Neuronal stem cell (in vitro differentiated cells): ENCODE measurements at regions not wholly inside any gene's neighbourhood (a gene's known extent, or its start where the extent isn't known, plus 50 kb on each side); places are given as distances from the start of the nearest gene placed in this dataset.

ENCODE experiments used
- DNase-seq: peaks from one replicate; pipeline ENCODE4 v3.0.0-alpha.2; 2013; ENCODE audit warnings: low spot score
- H2AFZ ChIP-seq: one replicate; pipeline ENCODE4 v1.6.1; 2013; ENCODE audit warnings: mild to moderate bottlenecking, low read length, inconsistent platforms
- H2AK5ac ChIP-seq: 2 replicates; pipeline ENCODE4 v1.6.1; 2013; ENCODE audit warnings: low read depth, mild to moderate bottlenecking, inconsistent platforms, low read length, moderate library complexity, mixed read lengths
- H2BK120ac ChIP-seq: 2 replicates; pipeline ENCODE4 v1.6.1; 2013; ENCODE audit warnings: low read depth, mild to moderate bottlenecking, inconsistent platforms, low read length, moderate library complexity, mixed read lengths
- H2BK12ac ChIP-seq: one replicate; pipeline ENCODE4 v1.6.1; 2013; ENCODE audit warnings: low read length, inconsistent platforms
- H2BK15ac ChIP-seq: 2 replicates; pipeline ENCODE4 v1.6.1; 2013; ENCODE audit warnings: mild to moderate bottlenecking, low read length, inconsistent platforms, mixed read lengths
- H2BK5ac ChIP-seq: one replicate; pipeline ENCODE4 v1.6.1; 2013; ENCODE audit warnings: inconsistent platforms, mild to moderate bottlenecking, low read length, moderate library complexity
- H3K14ac ChIP-seq: one replicate; pipeline ENCODE4 v1.6.1; 2013; ENCODE audit warnings: low read length, inconsistent platforms
- H3K18ac ChIP-seq: 2 replicates; pipeline ENCODE4 v1.6.1; 2013; ENCODE audit warnings: low read length, inconsistent platforms
- H3K23ac ChIP-seq: 2 replicates; pipeline ENCODE4 v1.6.1; 2013; ENCODE audit warnings: low read depth, mild to moderate bottlenecking, mixed read lengths, low read length, inconsistent platforms; ENCODE audit not compliant: poor library complexity
- H3K27ac ChIP-seq: replicated peaks from 3 replicates; pipeline ENCODE4 v1.5.1; 2013; ENCODE audit warnings: low read length, inconsistent platforms
- H3K27me3 ChIP-seq, 3 experiments: 2 replicates each; pipeline ENCODE4 v1.6.1; 2013; ENCODE audit warnings: low read length in 3 of 3, mild to moderate bottlenecking in 2 of 3, inconsistent platforms in 1 of 3, low read depth in 1 of 3, mixed read lengths in 1 of 3, moderate library complexity in 1 of 3; ENCODE audit not compliant: control insufficient read depth in 3 of 3, insufficient read depth in 3 of 3
- H3K36me3 ChIP-seq, 2 donors: replicated peaks in 1 of 2; 2 replicates each; pipeline ENCODE4 v1.6.1; 2013; ENCODE audit warnings: low read length in 2 of 2; ENCODE audit not compliant: control insufficient read depth in 2 of 2, insufficient read depth in 2 of 2
- H3K4ac ChIP-seq: 2 replicates; pipeline ENCODE4 v1.6.1; 2013; ENCODE audit warnings: inconsistent platforms, mild to moderate bottlenecking, low read length, moderate library complexity
- H3K4me1 ChIP-seq, 2 donors: 1 replicate in 1 of 2; 2 replicates in 1 of 2; pipeline ENCODE4 v1.6.1; 2013; ENCODE audit warnings: low read length in 2 of 2, low read depth in 1 of 2; ENCODE audit not compliant: control insufficient read depth in 2 of 2, insufficient read depth in 1 of 2
- H3K4me2 ChIP-seq: one replicate; pipeline ENCODE4 v1.6.1; 2013; ENCODE audit warnings: mild to moderate bottlenecking, low read length, inconsistent platforms; ENCODE audit not compliant: insufficient read depth, poor library complexity, severe bottlenecking
- H3K4me3 ChIP-seq, 2 donors: 2 replicates each; pipeline ENCODE4 v1.5.1; 2013; ENCODE audit warnings: low read length in 2 of 2, mild to moderate bottlenecking in 2 of 2, inconsistent platforms in 1 of 2, moderate library complexity in 1 of 2
- H3K79me1 ChIP-seq: one replicate; pipeline ENCODE4 v1.6.1; 2013; ENCODE audit warnings: low read depth, mild to moderate bottlenecking, inconsistent platforms, low read length, moderate library complexity
- H3K9ac ChIP-seq: one replicate; pipeline ENCODE4 v1.6.1; 2013; ENCODE audit warnings: mild to moderate bottlenecking, low read depth, low read length, inconsistent platforms; ENCODE audit not compliant: poor library complexity
- H3K9me3 ChIP-seq, 2 donors: replicated peaks in 1 of 2; 2 replicates each; pipeline versions ENCODE3 to v1.6.1; 2013; ENCODE audit warnings: low read length in 2 of 2, mild to moderate bottlenecking in 2 of 2, inconsistent platforms in 1 of 2, low read depth in 1 of 2, mixed read lengths in 1 of 2, moderate library complexity in 1 of 2; ENCODE audit not compliant: control insufficient read depth in 2 of 2, insufficient read depth in 1 of 2
- H4K8ac ChIP-seq: one replicate; pipeline ENCODE4 v1.6.1; 2013; ENCODE audit warnings: low read depth, mild to moderate bottlenecking, inconsistent platforms, low read length, moderate library complexity
- H4K91ac ChIP-seq: one replicate; pipeline ENCODE4 v1.6.1; 2013; ENCODE audit warnings: low read length, low read depth, mild to moderate bottlenecking, inconsistent platforms; ENCODE audit not compliant: poor library complexity
- WGBS, 2 donors: extraction: QIAGEN DNeasy Blood & Tissue Kit; methylation state at CpG; one replicate each; pipeline ENCODE4 v1.1.7; 2013; ENCODE audit warnings: missing lambda C conversion rate in 2 of 2, mixed read lengths in 1 of 2; ENCODE audit not compliant: insufficient read length in 2 of 2, insufficient replicate concordance in 1 of 2; ENCODE audit errors: extremely low coverage in 2 of 2; 5-methylcytosine and 5-hydroxymethylcytosine counted together

- Histone ChIP-seq H3K4ac (no peak overlapping the region), H3K27me3 (no peaks in the 10 kb centered on the region), H4K91ac (no peak overlapping the region), H3K79me1 (no peaks in the 10 kb centered on the region), H3K9me3 (no peaks in the 10 kb centered on the region), H2BK15ac (no peak overlapping the region), H3K36me3 (no peaks in the 10 kb centered on the region), H2BK120ac (no peak overlapping the region), H2BK12ac (no peak overlapping the region), H3K4me2 (no peak overlapping the region), H3K27ac (no peak overlapping the region), H3K9ac (no peak overlapping the region), H3K18ac (no peak overlapping the region), H3K4me1 (peaks cover 0 to 2% of the 10 kb centered on the region in 2 donors), H3K14ac (no peak overlapping the region), H2BK5ac (no peak overlapping the region), H2AFZ (no peak overlapping the region), H2AK5ac (no peak overlapping the region), H3K4me3 (no peak overlapping the region), H4K8ac (no peak overlapping the region), H3K23ac (no peak overlapping the region)
- DNase-seq: no peak
Observed at GRCh38 chr6:94468830-94469229, 1049.5 kb upstream of the EPHA7 start.

- no peak overlapping the region for H4K91ac ChIP-seq
- H3K4me2 ChIP-seq: no peak overlapping the region
- no peaks in the 10 kb centered on the region for H3K27me3 ChIP-seq
- no peak overlapping the region for H2AFZ ChIP-seq
- H2AK5ac ChIP-seq: no peak overlapping the region
- DNase-seq: no peak
- no peak overlapping the region for H2BK15ac ChIP-seq
- H3K36me3 ChIP-seq: no peaks in the 10 kb centered on the region
- no peaks in the 10 kb centered on the region for H3K79me1 ChIP-seq
- no CpG with 5 or more reads among the region's 3 CpGs for whole genome bisulfite sequencing, 2 donors
- no peak overlapping the region for H4K8ac ChIP-seq
- H2BK12ac ChIP-seq: no peak overlapping the region
- no peaks in the 10 kb centered on the region for H3K9me3 ChIP-seq
- no peak overlapping the region for H3K23ac ChIP-seq
- no peak overlapping the region for H3K4me3 ChIP-seq
- no peak overlapping the region for H3K9ac ChIP-seq
- H3K4me1 ChIP-seq: peaks cover 0 to 4% of the 10 kb centered on the region in 2 donors
- H2BK5ac ChIP-seq: no peak overlapping the region
- H3K4ac ChIP-seq: no peak overlapping the region
- H3K14ac ChIP-seq: no peak overlapping the region
- no peak overlapping the region for H2BK120ac ChIP-seq
- H3K27ac ChIP-seq: no peak overlapping the region
- H3K18ac ChIP-seq: no peak overlapping the region
Observed at GRCh38 chr6:94464018-94464510, 1044.7 kb upstream of the EPHA7 start.

- H3K4me1 ChIP-seq: peaks cover 0 to 3% of the 10 kb centered on the region in 2 donors
- no peak for DNase-seq
Observed at GRCh38 chr6:94463306-94463705, 1043.9 kb upstream of the EPHA7 start.

GRCh38 chr6:94462231-94462630 is 1042.9 kb upstream of the EPHA7 start:
- no peak overlapping the region for H2AK5ac ChIP-seq

More at GRCh38 chr6:94463306-94463705, 1043.9 kb upstream of the EPHA7 start:
- Histone ChIP-seq H3K27ac (no peak overlapping the region), H3K4me3 (no peak overlapping the region), H3K79me1 (no peaks in the 10 kb centered on the region), H3K27me3 (no peaks in the 10 kb centered on the region), H3K9me3 (no peaks in the 10 kb centered on the region), H3K9ac (no peak overlapping the region), H2BK15ac (no peak overlapping the region), H3K14ac (no peak overlapping the region), H3K4ac (no peak overlapping the region), H3K36me3 (no peaks in the 10 kb centered on the region), H4K8ac (no peak overlapping the region), H4K91ac (no peak overlapping the region), H2AK5ac (no peak overlapping the region), H2AFZ (no peak overlapping the region), H2BK120ac (no peak overlapping the region), H2BK5ac (no peak overlapping the region), H3K4me2 (no peak overlapping the region), H2BK12ac (no peak overlapping the region), H3K18ac (no peak overlapping the region), H3K23ac (no peak overlapping the region)
- WGBS, 2 donors: no CpG with 5 or more reads among the region's 1 CpG

More at GRCh38 chr6:94462231-94462630, 1042.9 kb upstream of the EPHA7 start:
- no peaks in the 10 kb centered on the region for H3K9me3 ChIP-seq
- H3K18ac ChIP-seq: no peak overlapping the region
- H4K8ac ChIP-seq: no peak overlapping the region
- H2BK120ac ChIP-seq: no peak overlapping the region
- H2AFZ ChIP-seq: peak overlapping the region; percentile 59
- no peak overlapping the region for H3K27ac ChIP-seq
- H3K36me3 ChIP-seq: no peaks in the 10 kb centered on the region
- H3K79me1 ChIP-seq: no peaks in the 10 kb centered on the region
- DNase-seq: no peak
- no peak overlapping the region for H3K9ac ChIP-seq
- H2BK15ac ChIP-seq: no peak overlapping the region
- H3K14ac ChIP-seq: no peak overlapping the region
- no peak overlapping the region for H2BK5ac ChIP-seq
- H3K4me1 ChIP-seq: peaks cover 0 to 3% of the 10 kb centered on the region in 2 donors
- H3K27me3 ChIP-seq: no peaks in the 10 kb centered on the region
- no peak overlapping the region for H3K4ac ChIP-seq
- no peak overlapping the region for H3K4me3 ChIP-seq
- H3K4me2 ChIP-seq: no peak overlapping the region
- H2BK12ac ChIP-seq: no peak overlapping the region
- H4K91ac ChIP-seq: no peak overlapping the region
- no peak overlapping the region for H3K23ac ChIP-seq
